Activated effector memory CD4-positive, alpha-beta T cell treated with anti-CD3 and anti-CD28 coated beads, Interleukin-2, amount 50 U/mL, for 16 hours (primary cell): ENCODE measurements at regions not wholly inside any gene's neighbourhood (a gene's known extent, or its start where the extent isn't known, plus 50 kb on each side); places are given as distances from the start of the nearest gene placed in this dataset.

Source experiments
- DNase-seq: peaks from one replicate; pipeline ENCODE4 v3.0.0-alpha.2; 2020

DNA sequence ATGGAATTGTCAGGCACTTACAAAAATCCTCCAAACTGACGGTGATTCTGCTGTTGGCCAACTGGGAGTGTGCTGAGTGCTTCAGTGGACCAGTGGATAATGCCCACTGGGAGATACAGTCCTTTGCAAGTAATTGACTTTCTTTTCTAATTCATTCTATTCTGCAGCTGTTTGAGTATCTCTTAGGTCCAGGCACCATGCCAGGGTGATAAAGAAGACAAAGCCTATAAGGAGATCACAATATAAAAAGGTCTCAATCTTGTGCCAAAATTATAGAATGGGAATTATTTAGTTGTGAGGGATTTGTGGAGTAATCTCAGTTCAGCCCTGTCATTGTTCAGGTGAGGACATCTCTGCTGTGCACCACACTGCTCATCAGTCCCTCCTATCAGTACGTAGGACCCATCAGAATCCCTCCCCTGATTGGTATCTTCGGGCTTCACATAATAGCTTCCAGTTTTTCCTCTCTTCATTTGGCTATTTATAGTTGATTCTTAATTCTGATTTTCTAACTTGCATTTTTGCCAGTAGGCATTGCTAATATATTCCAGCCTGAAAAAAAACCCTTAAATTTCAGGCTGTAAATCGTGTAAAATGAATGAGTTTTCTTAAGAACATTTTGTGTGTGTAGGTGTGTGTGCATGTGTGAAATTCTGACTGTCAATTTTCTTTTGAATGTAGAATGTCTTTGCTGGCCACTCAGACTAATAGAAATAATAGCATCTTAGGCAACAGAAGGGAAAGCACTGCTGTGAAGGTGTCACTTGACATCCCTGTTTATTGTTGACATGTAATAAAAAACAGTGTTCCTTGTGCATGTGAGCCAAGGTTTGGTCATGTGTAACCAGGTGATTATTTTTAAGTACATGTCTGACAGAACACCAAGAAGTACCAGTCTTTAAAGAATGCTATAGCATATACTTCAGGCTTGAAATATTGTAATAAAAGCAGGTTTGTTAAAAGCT lies 457.6 kb upstream of the RGS6 start:
- DNase-seq: no peak

DNA sequence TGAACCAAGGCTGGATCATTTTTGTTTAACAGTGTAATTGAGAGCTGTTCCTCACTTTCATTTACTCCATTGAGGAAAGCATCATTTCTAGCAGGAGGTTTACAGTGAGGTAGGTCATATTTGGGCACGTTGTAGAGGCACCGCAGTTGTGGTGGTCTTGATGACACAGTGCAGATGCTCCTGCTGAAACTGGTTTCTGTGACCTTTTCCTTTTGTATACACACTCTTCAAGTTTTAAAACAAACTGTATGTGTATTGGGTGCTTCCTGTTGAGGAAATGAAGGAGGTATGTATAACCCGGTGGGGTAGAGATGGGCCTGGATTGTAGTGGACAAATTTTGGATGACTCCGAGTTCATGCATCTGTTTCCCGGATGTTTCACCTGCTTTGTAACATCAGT lies 456.3 kb upstream of the RGS6 start:
- DNase-seq: no peak

DNA sequence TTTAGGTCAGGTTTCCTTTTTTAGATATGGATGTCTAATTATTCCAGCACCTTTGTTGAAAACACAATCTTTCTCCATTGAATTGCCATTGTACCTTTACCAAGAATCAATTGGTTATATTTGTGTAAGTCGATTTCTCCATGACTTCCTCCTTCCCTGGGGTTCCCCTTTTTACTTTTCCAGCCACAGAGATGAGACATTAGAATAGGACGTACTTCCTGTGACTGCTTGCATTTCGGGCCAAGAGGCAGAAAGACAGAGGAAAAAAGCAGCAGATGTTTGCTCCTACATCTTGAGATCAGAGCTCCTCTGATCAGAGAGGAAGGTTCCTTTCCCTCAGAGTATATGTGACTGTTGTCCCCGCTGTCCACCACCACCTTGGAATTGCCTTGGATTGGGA lies 453.7 kb upstream of the RGS6 start:
- DNase-seq: no peak

DNA sequence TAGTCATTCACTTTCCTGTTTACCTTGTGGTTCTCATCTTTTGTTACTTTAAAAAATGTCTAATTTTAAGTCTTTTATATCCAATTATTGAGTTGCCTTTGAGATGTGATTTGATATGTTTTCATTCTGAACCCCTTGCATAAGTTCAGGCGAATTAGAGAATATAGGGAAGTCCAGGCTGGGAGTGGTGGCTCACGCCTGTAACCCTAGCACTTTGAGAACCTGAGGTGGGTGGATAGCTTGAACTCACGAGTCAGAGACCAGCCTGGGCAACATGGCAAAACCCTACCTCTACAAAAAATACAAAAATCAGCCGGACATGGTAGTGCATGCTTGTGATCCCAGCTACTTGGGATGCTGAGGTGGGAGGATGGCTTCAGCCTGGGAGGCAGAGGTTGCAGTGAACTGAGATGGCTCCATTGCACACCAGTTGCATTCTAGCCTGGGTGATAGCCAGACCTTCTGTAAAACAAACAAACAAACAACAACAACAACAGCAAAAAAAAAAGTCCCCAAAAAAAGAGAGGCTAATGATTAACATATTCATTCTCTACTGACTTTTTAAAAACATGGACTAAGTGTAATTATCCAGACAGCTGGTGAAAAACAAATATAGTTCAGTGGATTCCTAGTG lies 451.1 kb upstream of the RGS6 start:
- no peak for DNase-seq

DNA sequence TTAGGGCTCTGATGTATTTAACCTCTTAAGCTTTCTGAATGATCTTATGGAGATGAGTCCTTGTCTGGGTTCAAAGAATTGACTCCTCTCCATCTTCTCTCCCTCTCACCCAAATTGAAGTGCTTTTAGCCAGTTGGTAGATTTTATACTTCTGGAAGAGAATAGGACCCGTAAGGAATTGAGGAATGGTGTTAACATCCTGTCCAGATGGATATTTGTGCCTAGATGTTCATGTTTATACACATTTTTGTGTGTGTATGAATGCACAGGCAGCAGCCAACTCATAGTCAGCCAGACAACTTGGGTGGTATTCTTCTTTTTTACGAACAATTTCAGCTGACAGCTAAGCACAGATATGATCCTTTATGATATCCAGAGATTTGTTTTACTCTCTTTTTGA lies 449.6 kb upstream of the RGS6 start:
- DNase-seq: no peak

DNA sequence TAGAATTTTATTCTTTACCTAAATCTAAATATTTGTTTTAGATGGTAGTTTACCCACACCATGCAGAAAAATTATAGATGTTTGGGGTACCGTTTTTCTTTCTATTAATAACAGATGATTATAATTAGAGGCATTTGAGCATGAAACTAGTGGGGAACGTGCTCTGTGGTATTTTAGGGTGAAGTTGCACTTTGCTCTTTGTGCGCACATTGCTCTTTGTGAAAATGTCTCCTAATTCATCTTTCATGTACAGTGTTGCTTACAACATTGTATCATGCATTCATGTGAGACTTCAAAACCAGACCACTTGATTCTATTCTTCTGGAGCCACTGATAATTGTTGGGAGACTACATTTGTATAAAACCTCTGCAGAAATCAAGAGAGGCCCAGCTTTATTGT lies 449.1 kb upstream of the RGS6 start:
- DNase-seq: no peak

DNA sequence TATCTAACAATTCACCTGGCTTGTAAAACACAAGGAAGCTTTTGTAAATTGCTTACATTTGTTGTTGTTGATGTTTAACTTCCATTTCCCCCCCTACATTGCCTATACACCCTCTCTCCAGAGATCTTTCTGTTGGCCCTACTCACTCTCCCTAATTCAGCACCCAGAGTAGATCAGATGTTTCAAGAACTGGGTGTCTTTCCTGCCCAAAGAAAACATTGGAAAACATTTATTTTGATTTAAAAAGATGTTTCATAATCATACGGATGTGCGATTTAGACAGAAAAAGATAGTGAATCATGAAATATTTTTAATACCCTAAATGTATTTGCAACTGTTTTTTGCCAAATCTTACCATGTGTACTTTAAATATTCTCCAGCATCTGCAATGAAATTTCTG lies 446.4 kb upstream of the RGS6 start:
- no peak for DNase-seq

DNA sequence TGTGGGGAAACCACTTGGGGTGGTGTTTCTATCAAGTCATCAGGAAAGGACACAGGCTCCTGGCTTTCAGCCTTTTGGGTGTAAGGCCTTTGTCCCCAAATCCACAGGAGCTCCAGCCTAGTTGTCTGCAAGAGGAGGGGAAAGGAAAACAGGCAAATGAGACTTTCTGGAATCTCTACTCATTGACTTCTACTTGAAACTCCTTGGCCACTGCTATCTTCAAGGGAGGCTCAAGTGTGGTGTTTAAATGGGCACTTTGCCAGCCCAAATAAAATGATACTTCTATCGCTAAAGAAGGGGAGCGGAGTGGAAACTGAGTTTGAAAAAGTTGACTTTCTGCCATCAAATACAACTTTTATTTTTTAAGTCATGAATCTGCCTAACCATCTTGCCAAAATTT lies 445.9 kb upstream of the RGS6 start:
- DNase-seq: no peak

DNA sequence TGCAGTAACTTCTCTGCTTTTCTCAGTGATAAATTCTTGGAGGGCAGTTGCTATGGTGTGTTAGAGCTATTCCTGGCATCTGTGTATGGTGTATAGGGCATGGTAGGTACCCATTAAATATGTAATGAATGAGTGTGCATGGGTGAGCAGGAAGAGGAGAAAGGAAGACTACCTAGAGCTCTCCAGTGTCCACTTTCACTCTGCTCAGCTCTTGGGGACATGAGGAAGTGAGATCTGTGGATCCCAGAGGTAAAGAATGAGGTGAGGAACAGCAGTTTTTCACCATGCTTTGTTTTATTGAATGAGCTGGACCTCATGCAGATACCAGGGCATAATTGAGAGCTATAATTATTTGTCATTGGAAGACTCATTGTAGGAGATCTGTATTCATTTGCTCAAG lies 444.8 kb upstream of the RGS6 start:
- DNase-seq: no peak

DNA sequence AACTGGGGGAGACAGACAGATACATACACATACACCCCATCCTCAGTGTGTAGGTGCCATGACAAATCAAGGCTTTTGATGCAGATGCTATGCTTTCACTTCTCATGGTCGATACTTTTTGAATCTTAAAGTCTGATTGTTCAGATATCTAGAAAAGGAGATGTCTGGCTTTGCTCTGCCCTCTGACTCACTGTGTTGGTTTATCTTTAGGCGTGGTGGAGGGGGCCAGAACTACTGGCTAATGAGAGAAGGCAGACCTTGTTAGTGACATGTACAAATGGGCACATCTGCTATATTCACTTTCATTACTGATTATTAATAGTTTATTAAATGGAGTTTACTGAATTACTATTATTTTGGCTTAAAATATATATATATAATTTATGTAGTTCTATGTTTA lies 444.3 kb upstream of the RGS6 start:
- DNase-seq: no peak

DNA sequence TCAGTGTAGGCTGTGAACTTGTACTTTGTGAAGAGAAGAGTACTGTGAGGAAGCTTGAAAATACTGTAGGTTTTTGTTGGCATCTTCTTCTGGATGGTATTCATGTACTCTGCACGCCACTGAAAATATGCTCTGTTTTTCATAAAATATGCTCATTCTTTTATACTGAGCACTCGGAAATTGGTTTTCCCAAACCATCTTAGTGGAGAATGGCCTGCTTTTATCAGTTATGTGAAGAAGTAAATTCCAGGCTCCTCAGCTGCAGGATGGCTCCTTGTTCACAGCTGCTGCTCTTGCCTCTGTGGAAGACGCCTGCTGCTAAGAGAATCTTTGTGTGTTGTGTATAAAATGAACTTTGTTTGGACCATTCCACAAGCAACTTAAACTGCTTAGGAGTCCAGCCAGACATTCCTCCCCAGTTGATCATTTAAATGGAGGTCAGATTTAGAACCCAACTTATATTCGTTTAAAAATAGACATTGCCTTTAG lies 443.5 kb upstream of the RGS6 start:
- DNase-seq: no peak

DNA sequence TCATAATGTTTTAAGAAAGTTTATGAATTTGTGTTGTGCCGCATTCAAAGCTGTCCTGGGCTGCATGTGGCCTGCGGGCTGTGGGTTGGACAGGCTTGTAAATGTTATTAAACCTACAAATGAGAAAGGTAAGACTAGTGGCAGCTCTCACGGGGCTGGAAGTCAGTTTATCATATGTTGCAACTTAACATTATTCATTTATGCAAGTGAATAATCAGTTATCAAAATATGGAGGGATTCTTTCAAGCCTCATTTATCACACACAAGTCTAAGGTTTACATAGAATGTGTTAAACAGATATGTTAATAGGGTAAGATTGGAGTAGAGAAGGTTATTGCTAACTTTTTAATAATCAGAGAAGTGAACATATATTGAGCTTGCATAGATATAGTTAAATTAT lies 442.5 kb upstream of the RGS6 start:
- DNase-seq: no peak

DNA sequence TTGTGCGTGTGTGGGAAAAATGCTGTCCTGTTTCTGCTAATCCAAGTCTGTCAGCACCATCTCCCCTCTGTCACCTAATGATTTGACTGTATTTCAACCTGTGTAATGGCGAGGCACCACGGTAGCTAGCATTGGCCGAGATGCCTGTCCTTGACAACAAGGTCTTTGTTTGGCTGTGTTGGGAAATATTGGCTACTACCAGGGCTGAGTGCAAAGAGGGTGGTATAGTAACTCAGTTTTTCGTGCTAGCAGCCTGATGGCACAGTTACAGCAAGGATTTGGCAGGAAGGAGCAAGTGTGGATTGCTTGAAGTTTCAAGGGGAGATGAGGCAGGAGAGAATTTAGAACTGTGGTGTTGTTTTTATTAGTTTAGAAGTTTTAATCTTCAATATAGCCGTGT lies 440.3 kb upstream of the RGS6 start:
- no peak for DNase-seq

DNA sequence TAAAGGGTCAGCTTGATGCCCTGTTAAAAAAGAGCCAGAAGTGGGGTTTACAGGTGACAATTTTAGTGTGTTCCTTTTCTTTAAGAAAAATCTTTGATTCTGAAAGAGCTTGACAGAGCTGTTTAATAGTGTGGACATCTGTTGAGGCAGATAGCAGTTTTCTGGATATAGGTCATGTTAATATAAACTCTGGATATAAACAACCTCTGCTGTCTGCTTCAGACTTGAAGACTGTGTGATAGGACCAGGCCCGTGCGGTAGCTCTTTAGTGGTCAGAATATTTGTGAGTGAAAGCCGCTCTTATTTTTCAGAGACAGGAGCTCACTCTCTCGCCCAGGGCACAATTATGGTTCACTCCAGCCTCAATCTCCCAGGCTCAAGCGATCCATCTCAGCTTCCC lies 439.9 kb upstream of the RGS6 start:
- no peak for DNase-seq

DNA sequence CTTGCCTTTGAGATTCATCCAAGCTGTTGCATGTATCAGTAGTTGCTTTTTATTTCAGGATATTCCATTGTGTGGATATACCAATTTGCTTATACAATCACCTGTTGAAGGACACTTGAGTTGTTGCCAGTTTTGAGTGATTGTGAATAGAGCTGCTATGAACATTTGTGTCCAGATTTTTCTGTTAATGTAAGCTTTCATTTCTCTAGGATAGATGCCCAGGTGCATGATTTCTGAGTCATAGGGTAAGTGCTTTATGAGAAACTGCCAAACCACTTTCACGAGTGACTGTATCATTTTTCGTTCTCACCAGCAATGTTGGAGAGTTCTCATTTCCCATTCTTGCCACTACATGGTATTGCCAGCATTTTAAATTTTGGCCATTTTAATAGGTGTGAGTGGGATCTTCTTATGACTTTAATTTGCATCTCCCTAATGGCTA lies 434.6 kb upstream of the RGS6 start:
- no peak for DNase-seq

DNA sequence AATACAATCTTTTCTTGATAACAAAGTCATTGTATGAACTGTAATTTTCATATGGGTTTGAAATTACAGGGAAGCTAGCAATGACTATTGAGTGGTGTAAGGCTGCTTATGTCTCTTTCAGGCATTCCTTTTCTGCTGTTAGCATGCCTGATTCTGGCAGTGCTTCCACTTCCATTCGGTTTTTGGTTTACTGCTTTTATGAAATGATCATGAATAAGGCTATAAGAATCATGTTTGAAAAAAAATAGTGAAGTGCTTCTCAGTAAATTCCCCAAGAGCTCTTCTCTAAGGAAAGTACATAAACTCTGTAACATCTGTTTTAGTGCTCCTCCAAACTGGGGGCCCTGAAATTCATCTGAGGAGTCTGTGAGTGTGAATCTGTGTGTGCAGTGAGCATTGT lies 434.0 kb upstream of the RGS6 start:
- no peak for DNase-seq

DNA sequence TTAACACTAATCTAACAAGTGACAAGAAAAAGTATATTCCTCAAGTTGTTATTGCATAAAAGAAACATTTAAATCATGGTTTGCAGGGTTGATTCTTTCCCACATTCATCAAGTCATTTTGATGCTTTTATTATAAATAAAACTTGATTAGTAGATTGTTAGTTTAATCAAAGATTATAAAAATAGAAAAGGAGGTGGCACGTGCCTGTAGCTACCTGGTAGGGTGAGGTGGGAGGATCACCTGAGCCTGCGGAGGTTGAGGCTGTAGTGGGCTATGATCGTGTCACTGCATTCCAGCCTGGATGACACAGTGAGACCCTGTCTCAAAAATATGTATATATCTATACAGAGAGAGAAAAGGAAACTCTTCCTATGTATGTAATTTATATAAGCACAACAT lies 433.2 kb upstream of the RGS6 start:
- DNase-seq: no peak

DNA sequence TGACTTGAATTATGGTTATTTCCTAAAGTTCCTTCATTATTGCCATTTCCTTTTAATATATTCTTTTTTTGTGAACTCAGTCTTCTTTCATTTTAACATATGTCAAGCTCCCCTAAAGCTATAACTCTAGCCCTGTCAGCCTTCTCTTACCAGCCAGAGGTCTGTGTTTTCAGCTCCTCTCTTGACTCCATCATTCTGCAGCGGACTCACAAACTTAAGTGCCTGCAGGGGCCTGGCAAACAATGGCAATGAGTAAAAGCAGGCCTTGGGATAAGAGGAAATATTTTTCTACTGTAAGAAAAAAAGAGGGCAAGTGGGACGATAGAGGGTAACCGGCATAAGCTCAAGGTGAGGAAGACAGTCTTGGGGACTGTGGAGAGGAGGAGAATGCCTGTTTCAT lies 424.5 kb upstream of the RGS6 start:
- no peak for DNase-seq

DNA sequence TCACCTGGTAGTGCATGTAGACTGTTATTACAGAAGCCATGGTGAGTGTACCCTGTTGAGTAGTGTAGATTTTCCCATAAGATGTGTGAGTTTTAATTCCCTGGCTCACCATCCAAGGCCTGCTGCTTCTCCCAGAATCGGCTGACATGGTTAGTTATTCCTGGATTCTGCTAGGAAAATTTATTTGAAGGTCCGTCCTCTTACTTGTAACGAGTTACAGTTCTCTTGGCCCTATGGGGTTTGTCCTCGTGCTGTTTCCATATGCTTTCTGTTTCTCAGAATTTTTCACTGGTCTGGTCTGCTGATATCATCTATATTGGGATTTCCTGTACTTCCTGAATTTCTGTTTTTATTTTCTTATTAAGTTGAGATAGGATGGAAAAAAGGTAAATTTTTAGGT lies 423.3 kb upstream of the RGS6 start:
- no peak for DNase-seq

DNA sequence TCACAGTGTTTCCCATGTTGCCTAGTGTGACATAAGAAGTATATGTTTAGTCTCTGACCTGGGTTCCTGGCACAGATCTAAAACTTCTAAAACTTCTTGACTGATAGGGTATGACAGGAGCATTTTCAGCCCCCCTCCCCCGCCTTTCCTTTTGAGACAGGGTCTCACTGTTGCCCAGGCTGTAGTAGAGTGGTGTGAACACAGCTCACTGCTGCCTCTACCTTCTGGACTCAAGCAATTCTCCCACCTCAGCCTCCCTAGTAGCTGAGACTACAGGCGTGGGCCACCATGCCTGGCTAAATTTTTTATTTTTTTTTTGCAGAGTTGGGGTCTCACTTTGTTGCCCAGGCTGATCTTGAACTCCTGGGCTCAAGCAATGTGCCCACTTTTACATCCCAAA lies 421.1 kb upstream of the RGS6 start:
- DNase-seq: no peak

DNA sequence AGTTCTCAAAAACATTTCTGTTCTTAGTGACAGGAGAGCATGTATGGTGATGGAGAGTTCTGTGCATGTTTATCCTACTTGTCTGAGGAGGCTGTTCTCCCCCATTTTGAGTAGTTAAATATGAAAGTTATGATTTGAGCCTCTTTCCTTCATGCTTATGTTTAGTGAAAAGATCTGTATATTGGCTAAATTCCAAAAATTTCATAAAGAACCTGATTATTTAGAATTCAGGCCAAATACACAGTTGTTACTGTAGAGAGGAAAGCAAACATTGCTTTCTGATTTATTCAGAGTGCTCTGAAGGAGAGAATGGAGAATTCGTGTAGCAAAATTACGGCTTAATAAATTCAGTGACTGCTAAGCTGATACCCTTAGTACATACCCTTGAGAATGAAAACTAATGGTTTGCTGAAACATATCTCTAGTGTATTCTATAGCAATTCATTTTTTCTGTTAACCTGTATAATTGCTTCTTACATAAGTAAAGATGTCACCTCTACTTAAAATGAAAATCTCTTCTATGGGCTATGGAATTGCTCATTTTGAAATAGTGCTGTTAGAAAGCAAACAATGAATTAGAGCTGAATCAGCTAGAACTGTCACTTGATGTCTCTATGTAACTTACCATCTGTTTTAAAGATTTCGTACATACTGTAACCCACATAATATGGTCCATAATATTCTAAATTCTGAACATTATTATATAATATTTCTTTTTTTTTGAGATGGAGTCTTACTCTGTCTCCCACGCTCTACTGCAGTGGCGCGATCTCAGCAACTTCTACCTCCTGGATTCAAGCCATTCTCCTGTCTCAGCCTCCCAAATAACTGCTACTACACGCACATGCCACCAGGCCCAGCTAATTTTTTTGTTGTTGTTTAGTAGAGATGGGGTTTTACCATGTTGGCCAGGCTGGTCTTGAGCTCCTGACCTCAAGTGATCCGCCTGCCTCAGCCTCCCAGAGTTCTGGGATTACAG lies 417.0 kb upstream of the RGS6 start:
- no peak for DNase-seq

DNA sequence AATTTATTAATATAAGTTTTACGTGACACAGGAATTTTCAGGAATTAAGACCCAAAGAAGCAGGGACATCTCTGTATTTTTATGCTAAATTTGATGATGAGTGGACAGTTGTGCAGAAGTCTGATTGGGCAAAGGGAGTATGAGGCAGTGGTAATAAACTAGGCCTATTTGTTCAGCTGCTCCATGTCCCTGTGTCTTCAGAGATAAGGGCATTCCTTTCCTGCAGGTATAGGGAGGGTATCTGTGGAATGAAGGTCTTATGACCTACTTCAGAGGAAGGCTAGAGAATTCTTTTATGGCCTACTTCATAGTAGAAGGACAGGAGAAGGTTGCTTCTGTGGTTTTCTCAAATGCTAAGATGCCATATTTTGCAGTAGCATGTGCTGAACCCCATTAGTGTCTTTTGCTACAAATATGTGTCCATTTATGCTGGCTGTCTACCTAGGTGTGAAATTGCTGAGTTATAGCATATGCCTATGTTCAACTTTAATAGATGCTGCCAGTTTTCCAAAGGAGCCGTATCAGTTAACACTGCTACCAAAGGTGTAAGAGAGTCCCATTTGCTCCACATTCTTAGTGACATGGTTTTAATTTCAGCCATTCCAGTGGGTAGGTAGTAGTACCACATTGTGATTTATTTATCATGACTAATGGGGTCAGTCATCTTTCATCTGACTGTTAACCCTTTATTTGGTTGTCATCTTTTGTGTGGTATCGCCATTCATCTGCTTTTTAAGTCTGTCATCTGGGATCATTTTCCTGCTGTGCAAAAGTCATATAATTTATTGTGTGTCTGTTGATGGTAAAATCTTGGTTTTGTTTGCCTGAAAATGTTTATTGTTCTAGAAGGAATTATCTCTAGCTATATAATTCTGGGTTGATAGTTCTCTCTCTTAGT lies 410.7 kb upstream of the RGS6 start:
- no peak for DNase-seq
